H1 (cell line): ENCODE measurements at regions not wholly inside any gene's neighbourhood (a gene's known extent, or its start where the extent isn't known, plus 50 kb on each side); places are given as distances from the start of the nearest gene placed in this dataset.

Source experiments
- CEBPB ChIP-seq: IDR thresholded peaks from 2 replicates; pipeline ENCODE4 v1.6.1; 2012; ENCODE audit warnings: low read depth, low read length
- CHD7 ChIP-seq: fragments of 300-600 bp; sonication (generic); IDR thresholded peaks from 2 replicates; pipeline ENCODE4 v1.7.1; 2012; ENCODE audit warnings: low read length, moderate library complexity, mild to moderate bottlenecking, inconsistent platforms; ENCODE audit not compliant: insufficient replicate concordance
- CREB1 ChIP-seq: IDR thresholded peaks from 2 replicates; pipeline ENCODE4 v1.6.1; 2012; ENCODE audit warnings: inconsistent platforms
- FOSL1 ChIP-seq: IDR thresholded peaks from 2 replicates; pipeline ENCODE4 v1.6.1; 2011; ENCODE audit warnings: mild to moderate bottlenecking, low read depth, low read length, moderate library complexity; ENCODE audit not compliant: insufficient read depth
- HDAC2 ChIP-seq, 2 experiments: fragments of 300-600 bp in 1 of 2; sonication (generic) in 1 of 2; IDR thresholded peaks; 2 replicates each; pipeline ENCODE4 v1.6.1; 2011 to 2012; ENCODE audit warnings: low read depth in 2 of 2, low read length in 2 of 2, mild to moderate bottlenecking in 2 of 2, moderate library complexity in 2 of 2, borderline replicate concordance in 1 of 2, inconsistent platforms in 1 of 2
- MAFK ChIP-seq: IDR thresholded peaks from 2 replicates; pipeline ENCODE4 v1.6.1; 2012; ENCODE audit warnings: low read depth, mild to moderate bottlenecking, improper control_type of control experiment, low read length
- NRF1 ChIP-seq: IDR thresholded peaks from 2 replicates; pipeline ENCODE4 v1.6.1; 2011; ENCODE audit warnings: mild to moderate bottlenecking, low read depth, low read length, improper control_type of control experiment
- SP2 ChIP-seq: IDR thresholded peaks from 2 replicates; pipeline ENCODE4 v1.6.1; 2012; ENCODE audit warnings: mild to moderate bottlenecking, low read length, inconsistent platforms
- USF2 ChIP-seq: IDR thresholded peaks from 2 replicates; pipeline ENCODE4 v1.6.1; 2011; ENCODE audit warnings: low read length, improper control_type of control experiment

DNA sequence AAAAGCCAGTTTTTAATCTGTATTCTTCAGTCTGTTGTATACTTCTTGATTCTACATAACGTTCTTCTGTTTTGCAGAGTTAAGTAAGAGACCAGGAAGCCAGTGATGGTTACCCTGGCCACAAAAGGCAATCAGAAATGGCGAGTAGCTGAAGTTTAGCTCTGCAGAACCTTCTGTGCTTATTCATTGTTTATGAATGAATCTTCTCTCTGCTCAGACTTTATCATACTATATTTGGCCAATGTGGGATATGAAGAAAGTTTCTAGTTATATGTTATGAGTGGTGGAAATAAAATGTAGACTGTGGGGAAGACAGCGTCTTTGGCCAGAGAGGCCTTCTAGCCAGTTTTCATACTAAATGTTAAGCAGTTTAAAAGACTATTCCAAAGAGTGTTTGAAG, 249.9 kb upstream of the RGS6 start (continued):
- TF ChIP-seq CHD7, result no peak
- TF ChIP-seq CREB1, result no peak
- no peak for TF ChIP-seq HDAC2 (IDR thresholded peaks at IDR 0.05; ENCODE audit: borderline replicate concordance in 1 of 2, low read depth in 2 of 2, low read length in 2 of 2)
- no peak for TF ChIP-seq SP2
- TF ChIP-seq USF2, result no peak
- TF ChIP-seq FOSL1, result no peak
- no peak for TF ChIP-seq CEBPB
- TF ChIP-seq NRF1, result no peak
- no peak for TF ChIP-seq MAFK
